GM23248 (cell line): ENCODE measurements at regions not wholly inside any gene's neighbourhood (a gene's known extent, or its start where the extent isn't known, plus 50 kb on each side); places are given as distances from the start of the nearest gene placed in this dataset.

Experiments used
- DNase-seq: peaks from one replicate; pipeline ENCODE4 v3.0.0-alpha.2; 2015
- H2AFZ ChIP-seq: fragments of 200-600 bp; sonication (generic); 2 replicates; pipeline ENCODE4 v1.6.1; 2016; ENCODE audit warnings: antibody characterized with exemption
- H3F3A ChIP-seq: fragments of 200-600 bp; sonication (generic); 2 replicates; pipeline ENCODE4 v1.6.1; 2016; ENCODE audit warnings: mild to moderate bottlenecking, antibody characterized with exemption, mixed run types; ENCODE audit not compliant: insufficient read depth
- H3K27ac ChIP-seq: fragments of 200-600 bp; sonication (generic); 2 replicates; pipeline ENCODE4 v1.5.1; 2016; ENCODE audit warnings: mild to moderate bottlenecking
- H3K27me3 ChIP-seq: fragments of 200-600 bp; sonication (generic); replicated peaks from 2 replicates; pipeline ENCODE4 v1.6.1; 2016; ENCODE audit warnings: mild to moderate bottlenecking; ENCODE audit not compliant: insufficient read depth
- H3K36me3 ChIP-seq: fragments of 200-600 bp; sonication (generic); 2 replicates; pipeline ENCODE4 v1.6.1; 2016; ENCODE audit warnings: low read depth, mild to moderate bottlenecking
- H3K4me1 ChIP-seq: fragments of 200-600 bp; sonication (generic); 2 replicates; pipeline ENCODE4 v1.6.1; 2016; ENCODE audit warnings: mild to moderate bottlenecking; ENCODE audit not compliant: insufficient read depth
- H3K4me2 ChIP-seq: fragments of 200-600 bp; sonication (generic); one replicate; pipeline ENCODE4 v1.6.1; 2016; ENCODE audit warnings: mild to moderate bottlenecking; ENCODE audit not compliant: unreplicated experiment
- H3K4me3 ChIP-seq: fragments of 200-600 bp; sonication (generic); 2 replicates; pipeline ENCODE4 v1.5.1; 2016; ENCODE audit warnings: mild to moderate bottlenecking
- H3K79me2 ChIP-seq: fragments of 200-600 bp; sonication (generic); 2 replicates; pipeline ENCODE4 v1.6.1; 2016; ENCODE audit warnings: mild to moderate bottlenecking; ENCODE audit not compliant: insufficient read depth
- H3K9ac ChIP-seq: fragments of 200-600 bp; sonication (generic); 2 replicates; pipeline ENCODE4 v1.6.1; 2016; ENCODE audit warnings: mild to moderate bottlenecking
- H3K9me2 ChIP-seq: fragments of 200-600 bp; sonication (generic); 2 replicates; pipeline ENCODE4 v1.6.1; 2016; ENCODE audit warnings: mixed run types, mild to moderate bottlenecking, moderate library complexity; ENCODE audit not compliant: insufficient read depth
- H3K9me3 ChIP-seq: fragments of 200-600 bp; sonication (generic); one replicate; pipeline ENCODE4 v1.6.1; 2017; ENCODE audit warnings: low read depth
- H4K20me1 ChIP-seq: fragments of 200-600 bp; sonication (generic); 2 replicates; pipeline ENCODE4 v1.6.0; 2016; ENCODE audit not compliant: insufficient read depth
- EZH2 ChIP-seq: fragments of 200-600 bp; sonication (generic); IDR thresholded peaks from 2 replicates; pipeline ENCODE4 v1.6.1; 2018; ENCODE audit warnings: antibody characterized with exemption, mild to moderate bottlenecking; ENCODE audit not compliant: insufficient read depth, poor library complexity, severe bottlenecking
- EZH2phosphoT487 ChIP-seq: fragments of 200-600 bp; sonication (generic); IDR thresholded peaks from 2 replicates; pipeline ENCODE4 v1.6.1; 2018; ENCODE audit warnings: antibody characterized with exemption, moderate library complexity, mild to moderate bottlenecking, low read depth; ENCODE audit not compliant: insufficient read depth
- WGBS, 2 experiments: methylation state at CpG; one replicate each; pipeline ENCODE4 v1.1.6; 2015 to 2017; ENCODE audit warnings: low lambda C conversion rate in 2 of 2, low coverage in 1 of 2; ENCODE audit errors: missing lambda C conversion rate in 2 of 2; 5-methylcytosine and 5-hydroxymethylcytosine counted together
- in situ Hi-C: fragments of 300-500 bp; cut with MboI; formaldehyde crosslinking; loops from 2 replicates; pipeline ENCODE4 v1.15.0; 2020

DNA sequence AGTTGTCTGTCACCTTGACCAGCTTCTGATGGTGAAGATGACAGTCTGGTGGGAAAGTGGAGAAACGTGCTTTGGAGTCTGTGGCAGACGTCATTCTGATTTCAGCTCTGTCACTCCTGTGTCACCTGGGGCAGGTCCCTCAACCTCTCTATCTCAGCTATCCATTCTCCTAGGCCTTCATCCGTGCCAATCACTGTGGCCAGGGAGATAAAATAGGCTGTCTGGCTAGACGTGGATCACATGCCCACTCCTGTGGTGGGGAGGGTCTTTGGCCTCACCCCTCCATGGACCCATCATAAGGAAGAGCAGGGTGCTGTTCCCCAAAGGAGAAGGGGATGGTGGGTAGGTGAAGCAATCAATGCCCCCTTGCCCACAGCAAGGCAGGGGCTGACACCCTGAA lies 140.3 kb downstream of the ACTL8 start:
- 44 to 45% methylated on average over 4 of the region's 4 CpGs for WGBS, 2 experiments
- Histone ChIP-seq H3F3A (no peaks in the 10 kb centered on the region), H3K4me2 (no peak overlapping the region), H3K27me3 (peaks cover 22% of the 10 kb centered on the region), H3K4me1 (no peaks in the 10 kb centered on the region), H3K9me2 (no peaks in the 10 kb centered on the region), H2AFZ (no peak overlapping the region), H3K4me3 (no peak overlapping the region), H3K9me3 (no peaks in the 10 kb centered on the region), H3K36me3 (no peaks in the 10 kb centered on the region), H3K9ac (no peak overlapping the region), H4K20me1 (no peaks in the 10 kb centered on the region), H3K27ac (no peak overlapping the region), H3K79me2 (no peaks in the 10 kb centered on the region)
- no peak for DNase-seq
- in situ Hi-C loops = no loop called here
- TF ChIP-seq EZH2phosphoT487 (no peak), EZH2 (no peak)

DNA sequence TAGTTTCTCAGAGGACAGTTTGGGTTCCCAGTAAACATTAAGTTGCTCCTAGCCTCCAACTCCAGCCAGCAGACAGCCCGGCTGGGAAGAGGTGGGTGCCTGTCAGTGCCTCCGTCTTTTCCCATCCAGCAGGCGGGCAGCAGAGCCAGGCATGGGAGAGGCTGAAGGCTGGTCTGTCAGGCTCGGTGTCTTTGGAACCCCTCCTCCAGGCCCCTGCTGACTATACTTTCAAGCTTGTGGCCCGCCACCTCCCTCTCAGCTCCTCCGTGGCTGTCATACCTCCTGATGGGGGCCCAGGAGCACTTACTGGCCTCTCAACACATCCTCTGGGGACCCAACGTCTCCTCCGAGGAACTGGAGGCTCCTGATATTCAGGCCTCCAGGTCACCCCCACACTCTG lies 140.9 kb downstream of the ACTL8 start:
- Histone ChIP-seq H3K27ac (no peak overlapping the region), H3K36me3 (no peaks in the 10 kb centered on the region), H3K9me2 (no peaks in the 10 kb centered on the region), H3K4me3 (no peak overlapping the region), H3K4me1 (no peaks in the 10 kb centered on the region), H3K9me3 (no peaks in the 10 kb centered on the region), H3K27me3 (peaks cover 22% of the 10 kb centered on the region), H3K79me2 (no peaks in the 10 kb centered on the region), H3F3A (no peaks in the 10 kb centered on the region), H2AFZ (no peak overlapping the region), H4K20me1 (no peaks in the 10 kb centered on the region), H3K9ac (no peak overlapping the region), H3K4me2 (no peak overlapping the region)
- WGBS, 2 experiments = 76 to 81% methylated on average over 8 of the region's 8 CpGs
- no peak for DNase-seq
- TF ChIP-seq EZH2 (no peak), EZH2phosphoT487 (no peak)
- in situ Hi-C loops = no loop called here

DNA sequence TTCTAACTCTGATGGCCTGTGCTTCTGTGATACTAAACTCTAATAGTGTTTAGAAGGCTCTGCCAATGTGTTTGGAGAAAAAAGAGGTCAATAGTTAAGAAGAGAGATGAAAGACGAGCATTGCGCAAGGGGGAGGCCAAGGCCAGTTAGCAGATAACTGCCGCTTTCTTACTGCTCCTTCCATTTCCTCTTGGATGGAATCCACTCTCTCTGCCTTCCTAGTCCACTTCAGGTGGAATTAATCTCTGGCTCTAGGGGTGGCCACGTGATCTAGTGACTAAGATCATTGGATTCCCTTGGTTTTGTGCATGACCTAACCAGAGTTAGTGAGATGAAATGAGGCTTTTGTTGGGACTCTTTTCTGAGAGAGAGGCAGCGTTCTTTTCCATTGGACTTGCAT lies 148.3 kb downstream of the ACTL8 start:
- H3K4me2 ChIP-seq = no peak overlapping the region
- in situ Hi-C loops = loop anchor here (25.0 kb wide), 1 partner anchor 416 kb away; no protein-coding TSS in a partner anchor
- no peaks in the 10 kb centered on the region for H3K9me3 ChIP-seq
- H3K36me3 ChIP-seq = no peaks in the 10 kb centered on the region
- H3K4me3 ChIP-seq = no peak overlapping the region
- TF ChIP-seq EZH2 (no peak), EZH2phosphoT487 (no peak)
- no peaks in the 10 kb centered on the region for H3K79me2 ChIP-seq
- no peaks in the 10 kb centered on the region for H3F3A ChIP-seq
- no peak overlapping the region for H3K27ac ChIP-seq
- no peak overlapping the region for H3K9ac ChIP-seq
- 65 to 68% methylated on average over 5 of the region's 5 CpGs for WGBS, 2 experiments
- H3K27me3 ChIP-seq = peaks cover 14% of the 10 kb centered on the region
- H2AFZ ChIP-seq = no peak overlapping the region
- no peaks in the 10 kb centered on the region for H3K9me2 ChIP-seq
- H3K4me1 ChIP-seq = no peaks in the 10 kb centered on the region
- no peaks in the 10 kb centered on the region for H4K20me1 ChIP-seq
- DNase-seq = no peak

DNA sequence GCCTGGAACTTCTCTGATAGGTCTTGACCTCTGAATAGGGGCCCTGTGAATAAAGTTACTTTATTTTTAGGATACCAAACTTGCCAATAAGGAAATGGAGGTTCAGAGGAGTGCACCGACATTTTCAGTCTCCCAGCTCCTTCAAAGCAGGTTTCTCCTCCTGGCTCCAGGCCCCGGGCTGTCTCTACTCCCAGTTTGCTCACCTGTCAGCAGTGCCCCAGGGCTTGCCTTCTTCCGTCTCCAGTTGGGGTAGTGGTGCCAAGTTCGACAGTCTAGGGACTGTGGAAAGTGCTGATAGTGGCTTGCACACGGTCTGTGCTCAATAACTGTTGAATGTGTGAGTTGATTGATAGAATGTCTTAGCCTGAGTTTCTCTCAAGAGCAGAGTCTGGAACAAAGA lies 149.2 kb downstream of the ACTL8 start:
- TF ChIP-seq EZH2 = no peak
- no peak for TF ChIP-seq EZH2phosphoT487
- no peak for DNase-seq

DNA sequence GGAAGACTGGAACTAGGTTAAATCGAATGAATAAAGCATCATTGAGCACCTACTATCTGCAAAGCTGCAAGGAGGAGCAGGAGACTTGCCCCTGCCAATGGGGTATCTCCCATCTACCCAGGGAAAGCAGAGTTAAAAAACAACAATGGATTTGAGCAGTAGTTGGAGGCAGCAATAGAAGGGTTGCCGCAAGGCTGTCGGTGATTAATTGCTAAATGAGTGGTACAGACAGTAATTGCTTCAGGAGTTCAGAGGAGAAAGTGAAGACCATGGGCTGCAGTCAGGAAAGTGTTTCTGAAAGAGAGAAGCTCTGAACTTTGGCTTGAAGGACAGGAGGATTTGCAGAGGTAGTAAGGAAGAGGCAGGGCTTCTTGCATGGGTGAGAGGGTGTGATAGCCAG lies 152.9 kb downstream of the ACTL8 start:
- Histone ChIP-seq H3K27ac (no peak overlapping the region), H3K9me2 (no peaks in the 10 kb centered on the region), H3K9ac (no peak overlapping the region), H4K20me1 (no peaks in the 10 kb centered on the region), H3F3A (no peaks in the 10 kb centered on the region), H3K79me2 (no peaks in the 10 kb centered on the region), H3K27me3 (peaks cover 11% of the 10 kb centered on the region), H3K9me3 (no peaks in the 10 kb centered on the region), H3K4me2 (no peak overlapping the region), H3K4me1 (no peaks in the 10 kb centered on the region), H3K36me3 (no peaks in the 10 kb centered on the region), H2AFZ (no peak overlapping the region), H3K4me3 (no peak overlapping the region)
- in situ Hi-C loops = loop anchor here (25.0 kb wide), 1 partner anchor 421 kb away; no protein-coding TSS in a partner anchor
- no peak for DNase-seq
- TF ChIP-seq EZH2 (no peak), EZH2phosphoT487 (no peak)
- 57% methylated on average over 3 of the region's 3 CpGs for WGBS, 2 experiments

More for the DNA sequence above, 149.2 kb downstream of the ACTL8 start:
- Histone ChIP-seq H3K9me3 (no peaks in the 10 kb centered on the region), H4K20me1 (no peaks in the 10 kb centered on the region), H3F3A (no peaks in the 10 kb centered on the region), H3K79me2 (no peaks in the 10 kb centered on the region), H3K27me3 (peaks cover 5% of the 10 kb centered on the region), H3K4me2 (no peak overlapping the region), H3K36me3 (no peaks in the 10 kb centered on the region), H3K27ac (no peak overlapping the region), H2AFZ (no peak overlapping the region), H3K4me1 (no peaks in the 10 kb centered on the region), H3K4me3 (no peak overlapping the region), H3K9ac (no peak overlapping the region), H3K9me2 (no peaks in the 10 kb centered on the region)
- in situ Hi-C loops = loop anchor here (25.0 kb wide), 1 partner anchor 417 kb away; no protein-coding TSS in a partner anchor
- WGBS, 2 experiments = 32% methylated on average over 5 of the region's 5 CpGs
